Loucy (cell line): ENCODE measurements at regions not wholly inside any gene's neighbourhood (a gene's known extent, or its start where the extent isn't known, plus 50 kb on each side); places are given as distances from the start of the nearest gene placed in this dataset.

Source experiments
- EZH2phosphoT487 ChIP-seq: fragments of 200-600 bp; IDR thresholded peaks from 2 replicates; pipeline ENCODE4 v1.6.1; 2018; ENCODE audit warnings: antibody characterized with exemption, mild to moderate bottlenecking, moderate library complexity, borderline replicate concordance
- TF ChIP-seq, protein P1 (sequence below): fragments of 200-600 bp; sonication (generic); conservative IDR thresholded peaks from 2 replicates; pipeline ENCODE4 v1.5.1; 2014; ENCODE audit warnings: mild to moderate bottlenecking, antibody characterized with exemption, low read length

DNA sequence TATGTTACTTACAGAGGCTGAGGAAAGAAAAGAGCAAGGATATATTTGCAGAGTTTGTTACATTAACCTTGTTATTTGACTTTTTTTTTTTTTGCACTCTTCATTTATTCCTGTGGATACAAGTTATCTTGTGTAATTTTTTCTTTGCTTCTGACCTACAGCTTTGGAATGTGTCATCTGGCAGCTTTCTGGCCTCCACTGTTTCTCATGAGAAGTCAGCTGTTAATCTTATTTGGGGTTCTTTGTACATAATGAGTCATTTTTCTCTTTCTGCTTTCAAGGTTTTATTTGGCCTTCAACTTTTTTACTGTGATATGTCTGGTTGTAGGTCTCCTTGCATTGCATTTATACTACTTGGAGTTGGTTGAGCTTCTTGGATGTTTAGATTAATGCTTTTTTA, 333.4 kb downstream of the SMOC2 start:
- TF ChIP-seq EZH2phosphoT487: no peak
- TF ChIP-seq, protein P1, sequence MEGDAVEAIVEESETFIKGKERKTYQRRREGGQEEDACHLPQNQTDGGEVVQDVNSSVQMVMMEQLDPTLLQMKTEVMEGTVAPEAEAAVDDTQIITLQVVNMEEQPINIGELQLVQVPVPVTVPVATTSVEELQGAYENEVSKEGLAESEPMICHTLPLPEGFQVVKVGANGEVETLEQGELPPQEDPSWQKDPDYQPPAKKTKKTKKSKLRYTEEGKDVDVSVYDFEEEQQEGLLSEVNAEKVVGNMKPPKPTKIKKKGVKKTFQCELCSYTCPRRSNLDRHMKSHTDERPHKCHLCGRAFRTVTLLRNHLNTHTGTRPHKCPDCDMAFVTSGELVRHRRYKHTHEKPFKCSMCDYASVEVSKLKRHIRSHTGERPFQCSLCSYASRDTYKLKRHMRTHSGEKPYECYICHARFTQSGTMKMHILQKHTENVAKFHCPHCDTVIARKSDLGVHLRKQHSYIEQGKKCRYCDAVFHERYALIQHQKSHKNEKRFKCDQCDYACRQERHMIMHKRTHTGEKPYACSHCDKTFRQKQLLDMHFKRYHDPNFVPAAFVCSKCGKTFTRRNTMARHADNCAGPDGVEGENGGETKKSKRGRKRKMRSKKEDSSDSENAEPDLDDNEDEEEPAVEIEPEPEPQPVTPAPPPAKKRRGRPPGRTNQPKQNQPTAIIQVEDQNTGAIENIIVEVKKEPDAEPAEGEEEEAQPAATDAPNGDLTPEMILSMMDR: no peak
